ENCODE measurements at regions not wholly inside any gene's neighbourhood (a gene's known extent, or its start where the extent isn't known, plus 50 kb on each side); places are given as distances from the start of the nearest gene placed in this dataset.

GRCh38 chr7:46802479-46802878 is 779.4 kb downstream of the TNS3 start:
- TF ChIP-seq POLR2A (IDR thresholded peaks at IDR 0.05) (no peak), CTCF (IDR thresholded peaks at IDR 0.05) (no peak)
